ENCODE measurements at regions not wholly inside any gene's neighbourhood (a gene's known extent, or its start where the extent isn't known, plus 50 kb on each side); places are given as distances from the start of the nearest gene placed in this dataset.

GRCh38 chr9:134231330-134231745, 67.0 kb upstream of the RNU6ATAC start:
- TF ChIP-seq EZH2 (IDR thresholded peaks at IDR 0.05; ENCODE audit: low read depth, low read length, severe bottlenecking): no peak
- no peak for TF ChIP-seq POLR2A (IDR thresholded peaks at IDR 0.05; ENCODE audit: control extremely low read depth in 1 of 2, low read depth in 2 of 2, low read length in 2 of 2)
- no peak for TF ChIP-seq CTCF (IDR thresholded peaks at IDR 0.05; ENCODE audit: control extremely low read depth in 1 of 3, insufficient read depth in 1 of 3, low read depth in 1 of 3, low read length in 3 of 3)
- no peak for TF ChIP-seq CEBPB (IDR thresholded peaks at IDR 0.05; ENCODE audit: low read depth, low read length)
- no peak for TF ChIP-seq CREB1 (IDR thresholded peaks at IDR 0.05)
- no peak for TF ChIP-seq E2F6 (IDR thresholded peaks at IDR 0.05)
- TF ChIP-seq, protein P1, sequence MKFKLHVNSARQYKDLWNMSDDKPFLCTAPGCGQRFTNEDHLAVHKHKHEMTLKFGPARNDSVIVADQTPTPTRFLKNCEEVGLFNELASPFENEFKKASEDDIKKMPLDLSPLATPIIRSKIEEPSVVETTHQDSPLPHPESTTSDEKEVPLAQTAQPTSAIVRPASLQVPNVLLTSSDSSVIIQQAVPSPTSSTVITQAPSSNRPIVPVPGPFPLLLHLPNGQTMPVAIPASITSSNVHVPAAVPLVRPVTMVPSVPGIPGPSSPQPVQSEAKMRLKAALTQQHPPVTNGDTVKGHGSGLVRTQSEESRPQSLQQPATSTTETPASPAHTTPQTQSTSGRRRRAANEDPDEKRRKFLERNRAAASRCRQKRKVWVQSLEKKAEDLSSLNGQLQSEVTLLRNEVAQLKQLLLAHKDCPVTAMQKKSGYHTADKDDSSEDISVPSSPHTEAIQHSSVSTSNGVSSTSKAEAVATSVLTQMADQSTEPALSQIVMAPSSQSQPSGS (IDR thresholded peaks at IDR 0.05; ENCODE audit: low read length): no peak
- no peak for TF ChIP-seq BACH1 (IDR thresholded peaks at IDR 0.05; ENCODE audit: low read length)
- TF ChIP-seq SP2 (IDR thresholded peaks at IDR 0.05; ENCODE audit: low read length): no peak
